Posterior cingulate gyrus (tissue), 11 donors: ENCODE measurements at regions not wholly inside any gene's neighbourhood (a gene's known extent, or its start where the extent isn't known, plus 50 kb on each side); places are given as distances from the start of the nearest gene placed in this dataset.

Experiments
- DNase-seq, 10 donors: peaks; one replicate each; pipeline versions ENCODE4 v3.0.0 to v3.0.0-alpha.2; 2020 to 2021; ENCODE audit warnings: mixed read lengths in 3 of 10
- intact Hi-C: fragments of 100-400 bp; cut with DNase I; formaldehyde crosslinking; loops from one replicate; pipeline ENCODE4 v1.15.1; 2023

DNA sequence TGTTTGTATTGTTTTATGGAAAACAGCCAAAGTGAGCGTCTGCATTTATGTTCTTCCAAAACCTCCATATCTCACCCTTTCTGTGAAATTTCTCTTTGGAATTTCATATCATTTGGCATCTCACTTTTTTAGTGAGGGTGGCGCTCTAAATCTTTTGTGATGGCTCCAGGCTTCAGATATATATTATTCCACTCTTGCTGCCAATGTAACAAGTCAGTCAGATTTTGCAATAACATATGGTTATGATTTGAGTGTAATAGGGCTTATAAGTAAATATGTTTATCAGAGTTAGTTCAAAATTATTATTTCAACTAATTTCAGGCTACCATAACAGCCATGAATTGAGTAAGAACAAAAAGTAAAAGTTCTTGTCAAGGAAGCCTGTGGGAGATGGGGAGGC, 314.7 kb downstream of the PDGFC start:
- intact Hi-C loops, result no loop called here
- no peak for DNase-seq

DNA sequence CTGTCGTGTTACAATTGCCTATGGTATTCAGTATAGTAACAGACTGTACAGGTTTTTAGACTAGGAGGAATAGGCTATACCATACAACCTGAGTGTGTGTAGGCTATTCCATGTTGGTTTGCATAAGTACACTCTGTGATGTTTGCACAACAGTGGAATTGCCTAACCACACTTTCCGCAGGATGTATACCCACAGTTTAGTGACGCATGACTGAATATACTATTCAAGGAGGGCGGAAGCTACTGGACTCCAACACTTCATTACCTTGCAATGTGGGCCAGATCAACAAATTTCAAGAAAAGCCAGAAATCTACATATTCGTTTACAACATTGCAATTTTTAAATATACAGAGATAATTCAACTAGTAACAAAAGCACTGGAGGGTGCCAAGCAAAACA, 317.2 kb downstream of the PDGFC start:
- intact Hi-C loops, result no loop called here
- no peak for DNase-seq

DNA sequence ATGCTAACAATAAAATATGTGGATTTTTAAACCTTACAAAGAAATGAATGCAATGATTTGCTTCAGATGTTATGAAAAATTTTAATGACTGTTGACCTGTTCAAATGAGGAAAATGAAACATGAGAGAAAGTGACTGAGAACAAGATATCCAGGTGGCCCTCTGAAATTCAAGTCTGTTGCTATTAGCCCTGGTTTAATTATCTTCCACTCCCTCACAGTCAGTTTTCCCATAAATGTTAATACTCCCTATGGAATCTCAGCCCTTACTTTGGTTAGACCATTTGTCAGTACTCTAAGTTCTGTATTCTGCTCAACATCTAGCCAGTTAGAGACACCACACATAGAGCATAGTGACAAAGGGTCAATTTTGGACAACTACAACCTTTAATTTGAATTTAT, 327.8 kb downstream of the PDGFC start:
- intact Hi-C loops, result no loop called here
- DNase-seq, result no peak

DNA sequence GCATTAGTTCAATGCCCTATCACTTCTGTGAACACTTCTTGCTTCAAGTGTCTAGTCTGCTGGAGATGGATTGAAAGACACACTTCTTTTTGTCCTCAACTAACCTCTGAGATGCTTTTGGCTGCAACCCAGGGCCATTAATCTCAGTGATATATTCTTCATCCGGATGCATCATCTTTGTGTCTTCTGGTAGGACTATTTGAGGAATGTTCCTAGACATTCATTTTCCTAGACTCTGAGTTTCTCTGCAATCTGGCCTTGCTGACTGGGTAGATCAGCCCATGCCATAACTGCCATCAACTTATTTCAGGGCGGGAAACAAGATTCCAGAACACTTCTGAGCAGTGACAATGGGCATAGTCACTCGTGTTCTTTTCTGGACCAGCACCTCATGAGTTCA, 329.4 kb downstream of the PDGFC start:
- intact Hi-C loops, result no loop called here
- no peak for DNase-seq

DNA sequence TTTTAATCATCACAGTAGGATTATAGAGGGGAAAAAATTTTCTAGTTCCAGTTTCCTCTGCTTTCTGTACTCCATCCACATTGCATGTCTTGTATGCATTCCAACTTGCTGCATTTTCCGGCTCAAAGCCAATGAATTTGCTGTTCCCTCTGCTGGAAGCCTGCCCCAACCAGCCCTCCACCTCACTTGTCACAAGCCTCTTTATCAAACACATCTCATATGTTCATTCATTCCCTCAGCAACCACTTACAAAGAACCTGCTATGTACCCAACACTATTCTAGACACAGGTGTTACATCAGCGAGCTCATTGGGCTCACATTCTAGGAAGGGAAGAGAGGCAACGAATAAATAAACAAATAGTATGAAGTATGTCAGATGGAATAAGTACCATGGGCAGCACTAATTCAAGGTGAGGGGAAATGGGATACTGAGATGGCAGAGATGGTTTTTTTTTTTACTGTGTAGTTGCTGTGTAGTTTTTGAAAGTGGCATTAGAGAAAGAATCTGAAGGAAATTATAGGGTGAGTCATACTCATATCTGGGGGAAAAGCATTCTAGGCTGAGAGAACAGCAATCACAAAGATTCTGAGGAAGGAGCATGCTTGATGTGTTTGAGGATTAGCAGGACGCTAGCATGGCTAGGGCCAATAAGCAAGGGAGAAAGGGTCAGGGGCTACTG, 332.5 kb downstream of the PDGFC start:
- intact Hi-C loops, result no loop called here
- DNase-seq, result peak in 1 of 10 donors; percentile 5

DNA sequence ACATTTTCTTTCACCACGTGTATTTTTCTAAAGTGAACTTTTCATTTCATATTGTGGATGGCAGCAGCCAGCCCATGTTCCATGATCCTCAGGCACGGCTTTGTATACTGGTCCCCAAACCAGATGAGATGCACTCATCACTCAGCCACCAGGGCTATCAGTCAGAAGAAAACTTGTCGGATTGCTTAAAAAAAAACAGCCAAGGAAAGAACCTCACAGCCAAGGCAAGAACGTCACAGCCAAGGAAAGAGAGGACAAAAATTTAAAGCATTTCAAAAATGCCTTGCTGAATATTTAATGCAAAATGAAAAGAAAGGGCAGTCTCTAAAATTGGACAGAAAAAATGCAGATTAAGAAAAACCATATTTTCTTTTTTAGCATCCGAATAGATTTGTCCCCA, 333.3 kb downstream of the PDGFC start:
- intact Hi-C loops, result no loop called here
- DNase-seq, result no peak

DNA sequence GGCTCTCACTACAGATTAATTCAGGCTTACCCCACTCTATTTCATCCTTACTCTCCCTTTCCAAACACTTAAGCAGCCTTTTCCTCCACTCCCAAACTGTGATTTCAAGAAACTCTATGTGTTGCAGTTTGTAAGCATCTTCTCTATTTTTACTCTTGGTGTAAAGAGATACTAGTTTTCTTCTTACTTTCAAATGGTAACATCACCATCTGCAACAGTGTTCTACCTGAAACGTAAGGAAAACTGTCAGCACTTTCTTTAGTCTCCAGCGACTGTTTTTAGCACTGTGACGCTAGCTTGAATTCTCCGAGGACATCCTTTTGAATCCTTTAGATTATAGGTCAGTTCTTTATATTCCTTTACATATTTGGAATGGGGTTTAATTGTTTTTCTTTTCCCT, 335.2 kb downstream of the PDGFC start:
- intact Hi-C loops, result no loop called here
- DNase-seq, result no peak

DNA sequence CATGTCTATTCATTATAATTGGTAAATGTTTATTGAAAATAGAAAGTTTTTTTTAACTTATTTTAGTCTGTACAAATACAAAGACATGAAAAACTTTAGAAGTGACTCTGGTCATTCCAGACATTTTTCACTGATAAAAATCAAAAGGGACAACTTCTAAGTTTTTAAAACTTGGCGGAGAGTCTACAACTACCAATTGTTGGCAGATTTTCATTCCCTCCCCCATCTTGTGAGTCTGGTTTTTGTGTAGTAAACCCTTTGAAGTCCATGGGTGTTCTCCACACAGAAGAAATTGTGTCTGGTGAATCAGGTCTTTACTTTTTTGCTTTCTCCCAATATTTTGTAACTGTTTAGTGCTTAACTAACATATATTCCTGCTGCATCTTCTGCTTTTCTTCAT, 336.5 kb downstream of the PDGFC start:
- intact Hi-C loops, result no loop called here
- no peak for DNase-seq

DNA sequence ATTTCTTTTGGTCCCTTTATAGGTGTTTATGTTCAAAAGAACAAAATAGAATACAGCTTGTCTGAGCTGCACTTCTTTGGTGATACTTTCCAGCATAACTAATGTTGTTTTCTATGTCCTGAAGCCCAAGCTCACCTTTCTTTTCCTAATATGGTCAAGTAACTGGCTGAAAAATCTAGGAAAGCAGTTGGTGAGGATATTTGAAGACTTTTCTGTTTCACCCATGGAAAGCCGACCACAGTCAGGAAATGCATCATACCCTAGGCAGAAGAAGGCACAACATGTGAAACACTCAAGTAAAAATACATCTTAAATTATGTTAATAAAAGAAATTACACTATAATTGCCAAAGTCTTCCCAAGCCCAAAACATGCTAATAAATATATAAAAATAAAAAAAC, 337.0 kb downstream of the PDGFC start:
- DNase-seq, result no peak
- intact Hi-C loops, result no loop called here

DNA sequence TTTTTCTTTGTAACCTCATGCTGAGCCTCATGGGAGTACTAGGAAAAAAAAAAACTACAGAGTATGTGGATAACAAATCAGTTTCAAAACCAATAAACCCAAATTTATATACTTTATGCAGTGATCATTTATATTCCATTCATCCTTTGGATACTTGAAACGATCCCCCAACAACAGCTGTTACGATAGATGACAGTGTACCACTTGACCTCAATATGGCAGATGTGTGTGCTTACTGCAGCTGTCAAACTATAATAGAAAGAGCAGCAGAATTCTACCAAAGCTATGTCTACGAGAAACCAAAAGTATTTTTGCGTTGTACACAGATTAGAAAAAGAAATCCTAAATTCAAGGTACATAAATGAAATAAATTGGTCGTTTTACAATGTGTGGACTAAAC, 337.8 kb downstream of the PDGFC start:
- DNase-seq, result no peak
- intact Hi-C loops, result no loop called here

DNA sequence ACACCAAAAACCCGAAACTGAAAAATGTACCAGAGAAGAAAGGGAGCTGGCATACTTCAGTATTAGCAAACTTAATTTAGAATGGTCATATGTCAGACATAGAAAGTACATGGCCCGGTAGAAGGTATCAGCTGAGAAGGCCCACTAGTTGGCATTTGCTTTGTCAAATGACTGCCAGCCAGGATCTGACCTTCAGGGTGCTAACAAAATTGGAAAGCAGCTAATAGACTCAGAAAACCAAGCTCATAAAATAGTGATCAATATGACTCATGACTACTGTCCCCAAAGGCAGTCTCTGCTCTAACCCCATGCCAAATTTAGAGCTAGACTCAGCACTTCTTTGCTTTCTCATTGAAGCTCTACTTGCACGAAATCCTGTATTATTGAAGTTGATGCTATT, 342.7 kb downstream of the PDGFC start:
- no peak for DNase-seq
- intact Hi-C loops, result no loop called here

DNA sequence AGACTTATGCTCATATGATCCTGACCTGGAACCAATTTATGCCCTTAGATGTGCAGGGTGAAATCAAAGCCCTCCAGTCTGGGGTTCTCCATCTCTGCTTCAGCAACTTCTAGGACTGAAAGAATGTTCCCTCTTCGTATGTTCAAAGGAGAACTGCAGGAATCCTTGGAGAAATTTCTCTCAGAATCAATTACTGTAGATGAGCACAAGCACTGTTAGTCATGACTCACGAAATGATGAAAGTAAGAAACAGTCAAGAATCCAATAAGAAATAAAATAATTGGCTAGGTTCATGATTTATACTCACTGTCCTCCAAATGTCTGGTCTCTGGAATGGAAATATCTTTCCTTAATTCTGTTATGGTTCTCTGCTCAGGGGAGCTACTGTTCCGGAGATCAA, 348.2 kb downstream of the PDGFC start:
- no peak for DNase-seq
- intact Hi-C loops, result no loop called here

DNA sequence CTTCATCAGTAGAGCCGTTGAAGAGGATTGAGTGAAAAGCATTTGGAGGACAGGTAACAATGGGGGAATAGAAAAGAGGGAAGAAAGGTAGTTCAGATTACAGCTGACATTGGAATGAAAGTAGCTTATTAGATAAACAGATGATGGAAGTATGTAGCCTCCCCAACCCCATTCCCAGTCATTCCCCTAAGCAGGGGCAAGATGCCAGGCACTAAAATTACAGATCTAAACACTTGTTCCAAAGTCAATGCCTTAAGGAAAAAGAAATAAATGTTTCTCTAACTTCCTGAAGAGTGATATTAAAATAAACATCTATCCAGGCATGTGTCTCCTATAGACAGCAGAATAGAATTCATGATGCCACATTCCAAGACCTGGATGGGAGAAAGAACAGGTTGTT, 350.8 kb downstream of the PDGFC start:
- intact Hi-C loops, result no loop called here
- no peak for DNase-seq

DNA sequence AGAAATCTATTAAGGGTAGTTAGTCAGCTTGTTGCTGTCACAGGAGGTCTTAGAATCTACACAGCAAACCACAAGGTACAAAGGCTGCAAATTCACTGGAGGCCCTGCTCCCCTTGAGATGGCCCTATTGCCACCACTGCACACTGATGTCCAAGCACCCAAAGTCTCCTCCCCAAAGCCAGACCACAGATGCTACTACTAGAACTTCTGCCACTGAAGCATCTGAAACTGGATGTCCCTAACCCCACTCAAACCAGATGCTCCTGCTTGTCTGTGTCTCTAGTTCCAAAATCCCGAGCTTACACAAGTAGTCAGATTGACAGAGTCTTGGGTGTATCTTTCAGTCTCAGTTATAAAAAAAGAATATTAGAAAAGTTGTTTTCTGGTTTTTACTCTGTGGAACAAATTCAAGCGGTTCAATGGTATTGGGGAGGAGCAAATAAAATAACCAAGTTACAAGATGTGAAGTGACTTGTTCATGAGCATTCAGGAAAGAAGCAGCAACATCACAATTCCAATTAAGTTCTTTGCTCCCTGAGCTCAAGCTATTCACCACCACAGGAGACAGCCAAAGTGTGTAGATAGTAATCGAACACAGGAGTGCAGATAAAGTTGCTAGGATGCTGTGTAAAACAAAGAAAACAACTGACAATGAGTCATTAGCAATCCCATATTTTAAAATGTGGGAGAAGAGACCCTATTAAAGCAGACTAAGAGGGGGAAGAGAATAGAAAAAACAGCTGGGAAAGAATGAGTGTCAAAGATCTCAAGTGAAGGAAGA, 352.3 kb downstream of the PDGFC start:
- DNase-seq, result no peak
- intact Hi-C loops, result no loop called here

DNA sequence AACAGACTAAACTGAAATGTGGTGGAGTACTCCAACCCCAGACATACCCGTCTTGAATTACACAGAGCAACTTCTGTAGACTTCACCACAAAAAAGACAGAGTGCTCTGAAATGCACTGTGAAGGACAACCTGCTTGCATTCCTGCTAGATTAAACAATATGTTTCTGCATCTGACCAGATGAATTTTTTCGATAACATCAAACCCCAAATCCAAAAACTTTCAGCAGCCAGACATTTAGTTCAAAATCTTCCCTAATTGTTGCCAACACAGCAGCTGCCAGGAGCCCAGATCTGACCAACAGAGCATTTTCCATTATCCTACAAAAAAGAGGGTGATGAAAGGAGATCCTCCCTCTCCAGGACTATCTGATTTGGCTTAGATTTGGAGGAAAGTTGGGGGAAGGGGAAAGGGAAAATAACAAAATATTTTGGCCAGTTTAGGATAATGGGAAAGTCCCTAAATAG, 356.5 kb downstream of the PDGFC start:
- no peak for DNase-seq

DNA sequence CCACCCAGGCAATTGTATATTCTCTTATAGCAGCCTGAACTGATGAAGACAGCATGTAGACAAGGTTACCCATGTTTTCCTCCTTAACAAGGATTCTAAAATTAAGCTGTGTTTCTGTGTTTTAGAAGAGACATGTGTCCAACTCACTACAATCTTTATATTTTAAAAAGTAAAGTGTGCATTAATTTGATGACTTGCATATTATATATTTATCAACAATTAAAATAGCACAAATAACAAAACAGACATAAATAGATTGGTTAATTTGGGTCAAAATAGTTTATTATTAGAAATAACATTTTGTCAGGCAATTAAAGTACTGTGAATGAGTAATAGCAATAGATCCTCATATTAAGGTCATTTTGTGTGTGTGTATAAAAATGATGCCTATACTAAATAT, 357.1 kb downstream of the PDGFC start:
- DNase-seq, result no peak
- intact Hi-C loops, result no loop called here

More for the DNA sequence above, 356.5 kb downstream of the PDGFC start:
- intact Hi-C loops, result no loop called here

DNA sequence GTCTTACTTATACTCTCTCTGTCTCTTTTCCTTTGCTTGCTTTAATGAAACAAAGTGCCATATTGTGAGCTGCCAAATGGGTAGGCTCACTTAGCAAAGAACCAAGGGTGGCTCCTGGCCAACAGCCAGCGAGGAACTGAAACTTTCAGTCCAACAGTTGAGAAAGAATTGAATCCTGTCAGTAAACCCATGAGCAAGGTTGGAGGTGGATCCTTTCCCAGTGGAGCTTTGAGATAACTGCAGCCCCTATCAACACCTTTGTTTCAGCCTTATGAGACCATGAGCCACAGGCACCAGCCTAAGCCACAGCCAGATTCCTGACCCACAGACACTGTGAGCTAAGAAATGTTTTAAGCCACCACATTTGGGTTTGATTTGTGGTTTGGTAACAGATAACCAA, 362.2 kb downstream of the PDGFC start:
- peak in 2 of 10 donors; percentile 9 to 64 for DNase-seq

DNA sequence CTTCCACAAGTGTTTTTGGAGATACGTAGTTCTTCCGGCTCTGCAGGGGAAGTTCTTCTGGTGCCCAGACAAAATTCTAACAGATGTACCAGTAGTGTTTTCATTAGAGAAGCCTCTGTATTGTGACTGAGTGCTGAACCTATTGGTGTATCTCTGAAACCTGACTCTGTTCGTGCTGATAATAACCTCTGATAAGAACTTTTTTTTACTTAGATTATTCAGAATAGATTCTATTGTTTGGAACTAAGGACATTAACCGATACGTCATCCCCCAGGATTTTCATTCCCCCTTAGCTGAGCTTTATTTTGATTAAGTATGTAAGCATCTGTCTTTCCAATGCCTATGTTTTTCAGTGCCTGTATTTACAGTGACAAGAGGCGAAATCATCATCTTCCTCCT, 362.9 kb downstream of the PDGFC start:
- intact Hi-C loops, result no loop called here
- no peak for DNase-seq

More for the DNA sequence above, 362.2 kb downstream of the PDGFC start:
- intact Hi-C loops, result no loop called here

DNA sequence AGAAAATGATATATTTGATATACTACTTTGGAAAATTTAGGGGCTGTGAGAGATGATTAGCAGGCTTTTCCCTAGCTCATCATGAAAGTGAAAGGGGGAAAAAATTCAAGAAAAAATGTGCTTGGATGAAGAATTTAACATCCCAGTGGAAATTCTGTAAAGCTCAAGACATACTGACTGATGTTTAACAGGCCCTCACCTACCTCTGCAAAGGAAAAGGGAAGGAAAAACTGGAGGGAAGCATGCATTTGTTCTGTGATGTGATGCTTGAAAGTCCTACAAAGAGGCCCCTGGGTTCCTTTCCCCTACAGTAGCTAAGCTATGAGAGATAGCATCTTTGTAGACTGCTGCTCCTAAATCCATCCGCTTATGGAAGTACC, 364.1 kb downstream of the PDGFC start:
- no peak for DNase-seq
- intact Hi-C loops, result no loop called here

DNA sequence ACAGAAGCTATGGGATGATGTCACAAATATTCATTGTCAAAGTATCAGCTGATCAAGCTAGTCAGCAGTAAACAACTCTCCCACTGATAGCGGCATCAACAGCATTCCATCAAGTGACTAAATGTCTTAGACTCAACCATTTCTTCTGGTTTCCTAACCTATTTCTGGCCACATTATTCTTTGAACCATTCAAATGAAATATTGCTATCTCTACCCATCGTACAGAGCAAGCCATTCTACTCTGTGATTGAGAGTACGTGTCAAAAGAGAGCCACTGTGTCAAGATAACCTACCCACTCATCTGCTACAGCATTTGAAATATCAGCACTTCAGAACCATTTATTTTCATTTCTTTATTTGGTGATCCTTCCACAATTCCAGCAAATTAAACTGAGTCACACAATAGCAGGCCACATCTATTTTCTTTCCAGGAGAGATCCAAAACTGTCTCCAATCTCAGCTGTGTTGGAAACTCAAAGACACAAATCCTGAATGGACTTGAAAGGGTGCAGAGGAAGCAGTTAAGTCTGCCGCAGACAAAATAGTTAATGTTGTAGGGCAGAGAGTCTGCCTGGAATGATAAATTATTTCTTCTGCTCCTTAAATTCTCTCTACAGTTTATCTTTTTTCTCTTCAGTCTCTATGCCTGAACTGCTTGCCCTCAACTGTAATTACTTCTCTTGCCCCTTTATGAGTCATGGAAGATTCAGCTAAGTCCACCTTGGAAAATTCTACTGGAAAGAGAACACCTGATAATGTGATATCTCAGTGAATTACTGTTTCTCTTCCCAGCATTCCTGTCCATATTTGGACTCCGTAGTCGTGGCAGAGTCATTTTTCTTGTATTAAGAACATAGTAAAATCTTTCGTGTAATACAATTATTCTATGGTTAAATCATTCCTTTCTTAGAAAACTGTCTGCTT, 364.8 kb downstream of the PDGFC start:
- intact Hi-C loops, result no loop called here

DNA sequence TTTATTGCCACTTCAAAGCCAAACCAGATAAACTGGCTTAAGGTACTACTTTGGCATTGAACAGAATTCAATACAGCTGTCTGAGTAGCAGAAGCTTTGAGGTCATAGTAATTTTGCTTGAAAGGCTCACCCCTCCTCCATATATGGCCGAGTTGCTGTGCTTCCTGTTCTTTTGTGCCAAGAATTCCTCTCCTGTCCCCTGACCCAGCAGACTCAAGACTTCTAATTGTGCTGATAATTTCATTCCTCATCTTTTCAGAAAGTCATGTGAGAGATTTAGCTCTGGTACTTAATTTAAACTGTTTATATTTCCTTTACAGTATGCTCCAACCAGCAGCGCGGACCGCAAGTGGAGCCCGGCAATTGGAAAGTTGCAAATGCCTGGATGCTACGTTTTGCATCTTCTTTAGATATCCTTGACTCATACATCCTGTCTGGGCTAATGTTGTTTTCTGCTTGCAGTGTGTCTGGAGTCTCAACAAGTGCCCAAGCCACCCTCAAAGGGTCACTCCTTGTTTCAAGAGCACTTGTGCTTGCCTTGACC, 373.4 kb downstream of the PDGFC start:
- no peak for DNase-seq
- intact Hi-C loops, result no loop called here

More for the DNA sequence above, 364.8 kb downstream of the PDGFC start:
- DNase-seq, result no peak
